NT2/D1 (cell line): ENCODE measurements at regions not wholly inside any gene's neighbourhood (a gene's known extent, or its start where the extent isn't known, plus 50 kb on each side); places are given as distances from the start of the nearest gene placed in this dataset.
"Not testable (repeated sequence)": the region's sequence is repeated elsewhere in the genome, so short reads cannot be mapped to it uniquely, and the experiment has no call there.

Experiments
- DNase-seq: peaks from one replicate; pipeline ENCODE4 v3.0.0-alpha.2; 2011; ENCODE audit warnings: low read depth, low spot score
- H3K27me3 ChIP-seq: 2 replicates; pipeline ENCODE4 v1.6.0; 2011; ENCODE audit warnings: mild to moderate bottlenecking; ENCODE audit not compliant: insufficient read length, insufficient read depth
- H3K36me3 ChIP-seq: 2 replicates; pipeline ENCODE4 v1.6.1; 2011; ENCODE audit warnings: mild to moderate bottlenecking, low read length, mixed read lengths; ENCODE audit not compliant: insufficient read depth, insufficient read length
- H3K4me1 ChIP-seq: 2 replicates; pipeline ENCODE4 v1.5.1; 2011; ENCODE audit not compliant: insufficient read depth, insufficient read length
- H3K4me3 ChIP-seq: 2 replicates; pipeline ENCODE4 v1.5.1; 2011; ENCODE audit warnings: low read depth; ENCODE audit not compliant: insufficient read length
- H3K9ac ChIP-seq: 2 replicates; pipeline ENCODE4 v1.6.0; 2011; ENCODE audit warnings: low read depth; ENCODE audit not compliant: insufficient read length
- H3K9me3 ChIP-seq: 2 replicates; pipeline ENCODE4 v1.5.1; 2011; ENCODE audit warnings: mild to moderate bottlenecking, low read length; ENCODE audit not compliant: insufficient read depth
- SUZ12 ChIP-seq: IDR thresholded peaks from 2 replicates; pipeline ENCODE4 v1.6.1; 2011; ENCODE audit not compliant: insufficient read length, insufficient read depth; ENCODE audit errors: extremely low read depth
- YY1 ChIP-seq: IDR thresholded peaks from 2 replicates; pipeline ENCODE4 v1.6.1; 2011; ENCODE audit not compliant: insufficient read length, insufficient read depth
- ZNF274 ChIP-seq: IDR thresholded peaks from 2 replicates; pipeline ENCODE4 v1.6.1; 2011; ENCODE audit warnings: mild to moderate bottlenecking, low read depth, low read length

DNA sequence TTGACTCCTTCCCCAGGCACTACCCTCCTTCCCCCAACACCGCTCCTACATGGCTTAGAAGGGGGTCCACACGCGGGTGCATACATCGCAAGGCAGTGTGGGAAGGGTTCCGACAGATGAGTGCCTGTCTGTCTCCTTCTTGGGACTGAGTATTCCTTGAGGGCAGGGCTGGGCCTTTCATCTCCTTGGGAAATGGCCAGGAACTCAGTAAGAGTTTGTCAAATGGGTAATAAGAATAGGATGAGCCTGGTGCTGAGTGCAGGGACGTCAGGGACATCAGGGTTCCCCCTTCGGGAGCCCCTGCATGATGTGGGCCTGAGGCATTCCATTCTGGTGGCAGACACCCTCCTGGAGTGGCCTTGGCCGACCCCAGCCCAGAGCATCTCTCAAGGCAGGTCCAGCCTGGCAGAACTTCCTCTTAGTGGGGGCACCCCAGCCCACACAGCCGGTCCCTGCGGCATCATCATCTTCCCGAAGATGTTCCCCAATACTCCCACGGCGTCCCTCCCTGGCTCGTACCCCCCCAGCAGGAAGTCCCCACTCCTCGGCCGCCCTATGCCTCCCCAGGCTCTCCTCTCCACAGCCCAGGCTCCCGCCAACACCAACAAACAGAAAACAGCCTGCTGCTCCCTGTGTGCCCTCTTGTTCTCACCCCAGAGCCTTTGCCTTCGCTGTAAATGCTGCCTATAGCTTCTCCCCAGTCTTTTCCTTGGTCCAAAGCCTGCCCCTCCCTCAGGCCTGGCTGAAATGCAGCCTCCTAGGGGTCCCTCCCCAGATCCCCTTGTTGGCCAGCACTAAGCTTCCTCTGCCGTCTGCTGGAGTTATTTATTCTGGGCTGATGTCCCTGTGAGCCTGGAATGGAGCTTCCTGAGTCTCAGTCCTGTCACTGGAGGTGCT lies 67.5 kb upstream of the LCTL start:
- no peak overlapping the region for H3K4me3 ChIP-seq
- no peak for TF ChIP-seq YY1
- no peak for TF ChIP-seq SUZ12
- TF ChIP-seq ZNF274: no peak
- no peaks in the 10 kb centered on the region for H3K27me3 ChIP-seq
- peaks cover 28% of the 10 kb centered on the region for H3K4me1 ChIP-seq
- H3K9ac ChIP-seq: no peak overlapping the region
- H3K9me3 ChIP-seq: no peaks in the 10 kb centered on the region
- no peak for DNase-seq
- no peaks in the 10 kb centered on the region for H3K36me3 ChIP-seq

DNA sequence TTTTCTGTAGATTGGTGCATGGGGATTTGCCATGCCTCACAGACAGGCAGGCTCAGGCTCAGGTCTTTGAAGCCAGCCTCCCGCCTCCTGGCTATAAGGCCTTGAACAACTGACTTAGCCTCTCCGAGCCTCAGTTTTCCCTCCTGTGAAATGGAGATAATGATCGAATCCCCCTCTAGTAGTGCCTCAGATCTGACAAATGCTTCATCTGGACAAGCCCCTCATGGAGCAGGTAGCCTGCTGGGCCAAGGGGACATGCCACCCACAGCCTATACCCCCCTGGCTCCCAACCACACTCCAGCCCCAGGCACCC lies 68.1 kb upstream of the LCTL start:
- peaks cover 28% of the 10 kb centered on the region for H3K4me1 ChIP-seq
- H3K4me3 ChIP-seq: no peak overlapping the region
- TF ChIP-seq YY1: no peak
- no peak for TF ChIP-seq ZNF274
- TF ChIP-seq SUZ12: no peak
- no peaks in the 10 kb centered on the region for H3K9me3 ChIP-seq
- DNase-seq: no peak
- no peaks in the 10 kb centered on the region for H3K27me3 ChIP-seq
- H3K9ac ChIP-seq: peak overlapping the region; percentile 16
- no peaks in the 10 kb centered on the region for H3K36me3 ChIP-seq

DNA sequence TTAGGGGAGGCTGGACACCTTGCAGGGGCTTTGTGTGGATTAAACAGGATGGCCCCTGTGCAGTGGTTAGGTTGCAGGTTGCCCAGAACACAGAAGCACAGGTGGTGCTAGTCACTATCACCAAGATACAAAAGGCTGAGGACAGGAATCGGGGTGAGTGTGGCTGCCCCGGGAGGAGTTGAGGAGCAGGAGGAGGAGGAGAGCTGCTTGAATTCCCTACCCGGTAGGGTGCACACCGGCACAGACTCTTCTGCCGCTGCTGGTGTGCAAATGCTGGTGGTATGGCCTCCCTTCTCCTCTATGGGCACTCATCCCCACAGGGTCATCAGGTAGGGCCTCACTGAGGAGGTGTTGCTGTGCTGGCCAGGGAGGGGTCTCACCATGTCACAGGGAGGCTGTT lies 67.5 kb upstream of the SMAD6 start:
- no peaks in the 10 kb centered on the region for H3K9me3 ChIP-seq
- TF ChIP-seq SUZ12: no peak
- TF ChIP-seq ZNF274: no peak
- TF ChIP-seq YY1: no peak
- no peaks in the 10 kb centered on the region for H3K27me3 ChIP-seq
- no peak for DNase-seq
- H3K36me3 ChIP-seq: no peaks in the 10 kb centered on the region
- H3K4me1 ChIP-seq: peaks cover 28% of the 10 kb centered on the region
- H3K4me3 ChIP-seq: no peak overlapping the region
- no peak overlapping the region for H3K9ac ChIP-seq

DNA sequence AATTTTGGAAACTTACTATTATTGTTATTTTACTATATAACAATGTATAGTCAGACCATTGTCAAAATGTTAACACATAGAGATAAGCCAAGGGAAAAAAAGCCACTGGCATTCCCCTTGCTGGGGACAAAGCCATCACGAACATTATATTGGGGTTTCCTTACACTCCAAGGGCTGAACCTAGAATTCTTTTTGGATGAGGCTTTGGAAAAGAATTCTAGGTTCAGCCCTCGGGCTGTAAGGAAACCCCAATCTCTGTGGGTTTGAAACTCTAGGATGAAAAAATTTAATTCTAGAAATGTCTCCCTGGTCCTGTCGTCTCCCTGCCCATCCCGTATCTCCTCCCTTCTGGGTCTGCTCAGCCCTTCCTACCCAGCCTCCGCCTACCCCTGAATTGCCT lies 67.0 kb upstream of the SMAD6 start:
- H3K9me3 ChIP-seq: no peaks in the 10 kb centered on the region
- H3K4me1 ChIP-seq: peaks cover 28% of the 10 kb centered on the region
- H3K36me3 ChIP-seq: no peaks in the 10 kb centered on the region
- no peak for TF ChIP-seq SUZ12
- TF ChIP-seq ZNF274: no peak
- no peak for TF ChIP-seq YY1
- no peak for DNase-seq
- H3K9ac ChIP-seq: no peak overlapping the region
- no peak overlapping the region for H3K4me3 ChIP-seq
- H3K27me3 ChIP-seq: no peaks in the 10 kb centered on the region

DNA sequence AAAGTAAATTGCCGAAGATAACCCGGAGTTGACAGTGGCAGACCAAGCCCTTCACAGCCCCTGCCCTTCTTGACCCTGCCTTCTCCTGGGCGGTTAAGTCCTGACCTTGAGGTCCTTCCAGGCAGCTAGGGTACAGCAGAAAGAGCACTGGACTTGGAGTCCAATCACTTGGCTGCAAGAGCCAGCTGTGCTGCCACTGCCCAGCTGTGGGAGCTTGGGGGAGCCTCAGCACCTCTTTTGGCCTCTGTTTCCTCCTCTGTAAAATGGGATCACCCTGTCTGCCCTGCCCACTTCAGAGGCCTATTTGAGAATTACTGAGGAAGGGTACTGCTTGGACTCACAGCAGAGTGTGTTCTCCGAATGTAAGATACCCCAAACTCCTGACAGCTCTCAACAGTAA lies 66.2 kb upstream of the SMAD6 start:
- H3K9me3 ChIP-seq: no peaks in the 10 kb centered on the region
- DNase-seq: no peak
- TF ChIP-seq SUZ12: no peak
- no peak for TF ChIP-seq ZNF274
- TF ChIP-seq YY1: no peak
- peaks cover 26% of the 10 kb centered on the region for H3K4me1 ChIP-seq
- H3K36me3 ChIP-seq: no peaks in the 10 kb centered on the region
- no peaks in the 10 kb centered on the region for H3K27me3 ChIP-seq
- H3K9ac ChIP-seq: no peak overlapping the region
- H3K4me3 ChIP-seq: no peak overlapping the region

DNA sequence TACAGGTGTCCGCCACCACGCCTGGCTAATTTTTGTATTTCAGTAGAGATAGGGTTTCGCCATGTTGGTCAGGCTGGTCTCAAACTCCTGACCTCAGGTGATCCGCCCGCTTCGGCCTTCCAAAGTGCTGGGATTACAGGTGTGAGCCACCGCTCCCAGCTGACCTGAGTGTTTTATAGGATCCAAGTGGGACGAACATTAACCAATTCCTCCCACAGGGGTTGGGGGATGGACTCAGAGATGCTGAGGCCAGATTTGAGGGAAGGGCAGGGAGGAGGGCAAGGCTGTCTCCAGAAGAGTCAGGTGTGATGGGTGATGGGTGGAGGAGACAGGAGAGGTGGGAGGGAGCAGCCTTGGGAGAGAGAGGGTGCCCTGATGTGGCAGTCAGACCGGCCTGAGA lies 65.0 kb upstream of the SMAD6 start:
- H3K9ac ChIP-seq, H3K36me3 ChIP-seq, H3K9me3 ChIP-seq, H3K4me3 ChIP-seq, DNase-seq, H3K27me3 ChIP-seq: not testable (repeated sequence)
- peaks cover 21% of the 10 kb centered on the region for H3K4me1 ChIP-seq

DNA sequence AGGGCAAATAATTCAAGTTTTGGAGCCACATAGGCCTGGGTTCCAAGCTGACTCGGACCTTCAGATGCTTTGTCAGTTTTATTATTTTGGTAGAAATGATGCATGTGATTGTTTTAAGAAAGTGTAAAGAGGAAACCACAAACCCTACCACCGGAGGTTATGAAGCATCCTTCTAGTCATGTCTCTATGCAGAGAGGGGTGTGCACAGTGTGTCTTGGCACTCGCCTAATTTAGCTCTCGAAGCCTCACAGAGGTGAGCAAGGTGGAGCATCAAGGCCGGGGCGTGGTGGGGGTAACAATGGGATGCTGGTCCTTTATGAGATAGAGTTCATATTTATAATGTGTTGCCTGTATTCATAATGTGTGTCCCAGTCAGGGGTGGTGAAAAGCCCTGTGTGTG lies 63.7 kb upstream of the SMAD6 start:
- H3K4me1 ChIP-seq: peaks cover 11% of the 10 kb centered on the region
- H3K9ac ChIP-seq: no peak overlapping the region
- DNase-seq: no peak
- H3K36me3 ChIP-seq: no peaks in the 10 kb centered on the region
- no peaks in the 10 kb centered on the region for H3K9me3 ChIP-seq
- H3K4me3 ChIP-seq: no peak overlapping the region
- H3K27me3 ChIP-seq: no peaks in the 10 kb centered on the region
- TF ChIP-seq YY1 (no peak), SUZ12 (no peak), ZNF274 (no peak)
